HK-2 (cell line): ENCODE measurements at regions not wholly inside any gene's neighbourhood (a gene's known extent, or its start where the extent isn't known, plus 50 kb on each side); places are given as distances from the start of the nearest gene placed in this dataset.

Experiments
- DNase-seq: peaks from one replicate; pipeline ENCODE4 v3.0.0-alpha.2; 2018; ENCODE audit not compliant: unreplicated experiment

DNA sequence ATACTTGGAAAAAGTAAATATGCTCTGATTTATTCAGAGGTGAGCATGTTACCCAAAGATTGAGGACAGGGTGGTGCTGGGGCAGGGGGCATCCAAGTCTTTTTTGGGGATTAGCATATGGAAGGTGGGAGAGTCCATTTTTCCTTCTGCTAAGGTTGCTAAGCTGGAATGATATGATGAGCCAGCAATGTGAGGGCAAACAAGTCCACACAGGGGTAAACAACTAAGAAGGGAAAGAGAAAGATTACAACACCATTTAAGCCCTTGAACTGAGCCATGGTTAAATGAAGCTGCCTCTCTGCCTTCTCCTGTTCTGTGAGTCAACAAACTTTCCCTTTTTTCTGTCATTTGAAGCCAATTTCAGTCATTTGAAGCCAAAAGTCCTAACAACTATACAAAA is 89.0 kb downstream of the RPL22L1 start:
- DNase-seq, result no peak

DNA sequence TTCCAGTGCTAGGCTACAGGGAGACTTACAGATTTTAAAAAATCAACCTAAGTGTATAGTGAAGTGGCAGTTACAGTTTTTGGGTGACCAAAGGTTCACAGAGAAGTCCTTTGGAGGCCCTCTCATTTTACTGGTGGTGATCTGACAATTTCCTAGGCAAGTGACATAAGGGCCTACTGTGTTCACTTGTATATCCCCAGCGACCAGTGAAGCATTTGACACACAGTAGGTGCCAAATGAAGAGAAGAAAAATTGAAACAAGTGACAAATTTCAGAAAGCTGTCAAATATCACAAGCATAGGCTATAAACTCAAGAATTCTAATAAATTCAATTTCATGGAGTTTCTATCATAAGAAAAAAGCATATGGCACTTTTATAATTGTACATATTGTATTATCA is 89.5 kb downstream of the RPL22L1 start:
- DNase-seq, result no peak

DNA sequence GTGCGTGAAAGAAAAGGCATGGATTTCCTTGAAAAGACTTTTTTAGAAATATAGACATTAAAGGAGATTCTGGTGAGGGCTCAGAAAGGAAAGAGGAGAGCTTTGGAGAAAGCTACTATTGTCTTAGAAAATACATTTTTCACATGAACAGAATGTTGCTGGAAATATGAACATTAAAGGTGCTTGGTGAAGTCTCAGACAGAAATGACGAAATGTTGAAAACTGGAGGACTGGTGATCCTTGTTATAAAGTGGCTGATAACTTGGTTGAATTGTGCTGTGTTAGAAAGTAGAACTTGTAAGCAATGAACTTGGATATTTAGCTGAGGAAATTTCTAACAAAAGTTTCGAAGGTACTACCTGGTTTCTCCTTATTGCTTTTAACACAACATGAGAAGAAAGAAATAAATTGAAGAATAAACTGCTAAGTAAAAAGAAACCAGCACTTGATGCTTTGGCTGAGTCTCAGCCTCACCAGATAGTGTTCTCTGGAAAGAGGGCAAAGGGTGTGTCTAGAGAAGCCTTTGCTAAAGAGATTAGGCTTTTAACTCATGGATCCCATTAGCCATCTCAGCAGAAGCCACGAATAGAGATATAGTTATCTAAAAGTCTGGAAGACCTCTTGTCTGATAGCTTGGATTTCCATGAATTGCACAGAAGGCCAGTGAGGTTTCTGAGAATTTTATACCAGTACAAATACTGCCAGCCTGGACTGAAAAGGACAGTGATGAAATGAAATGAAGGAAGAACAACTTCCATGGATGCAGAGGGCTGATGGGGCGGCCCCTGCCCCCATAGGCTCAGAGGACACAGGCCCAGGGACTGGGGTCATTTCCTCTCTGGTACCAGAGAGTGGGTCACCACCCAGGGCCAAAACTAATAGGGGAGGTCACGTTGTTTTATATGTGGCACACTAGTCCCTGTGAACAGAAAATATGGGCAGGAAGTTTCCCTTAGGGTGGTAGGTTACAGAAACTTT is 91.5 kb downstream of the RPL22L1 start:
- no peak for DNase-seq

DNA sequence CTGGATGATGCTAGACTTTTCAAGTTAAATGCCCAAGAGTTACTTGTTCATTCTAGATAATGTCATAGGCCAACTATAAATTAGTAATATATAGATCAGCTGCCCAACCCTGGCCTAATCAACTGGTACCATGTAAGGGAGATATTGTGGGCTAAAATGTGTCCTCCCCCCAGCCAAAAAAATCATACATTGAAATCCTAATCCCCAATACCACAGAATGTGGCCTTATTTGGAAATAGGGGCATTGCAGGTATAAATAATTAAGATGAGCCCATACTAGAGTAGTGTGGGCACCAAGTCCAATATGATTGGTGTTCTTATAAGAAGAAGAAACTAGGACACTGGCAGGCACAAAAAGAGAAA is 92.5 kb downstream of the RPL22L1 start:
- DNase-seq, result no peak

DNA sequence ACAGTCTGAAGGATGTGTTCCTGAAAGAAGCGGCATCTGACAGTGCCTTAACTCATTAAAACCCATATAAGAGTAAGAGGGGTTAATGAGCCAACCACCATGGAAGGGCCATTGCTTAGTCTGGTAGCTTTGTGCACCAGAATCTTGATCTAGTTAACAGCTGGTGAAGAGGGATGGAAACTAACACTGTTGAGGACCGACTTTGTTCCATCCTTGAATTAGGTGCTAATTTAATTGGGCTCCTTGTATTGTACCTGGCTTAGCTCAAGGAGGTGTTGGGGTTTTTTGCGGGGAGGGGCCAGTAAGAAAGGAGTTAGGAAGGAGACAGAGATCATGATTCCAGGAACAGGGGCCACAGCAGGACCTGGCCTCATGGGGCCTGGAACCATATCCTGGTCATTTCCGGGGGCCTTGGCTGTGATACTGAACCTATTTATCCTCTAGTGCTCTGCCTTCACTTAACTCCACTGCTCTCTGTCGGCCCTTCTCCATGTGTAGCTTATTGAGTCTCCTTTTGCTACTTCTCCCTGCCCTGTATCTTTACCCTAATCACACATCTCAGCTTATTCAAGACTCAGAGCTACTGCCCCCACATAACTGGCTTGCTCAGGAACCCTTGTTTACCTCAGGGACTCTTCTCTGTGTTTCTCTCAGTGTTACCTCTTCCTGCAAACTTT is 93.0 kb downstream of the RPL22L1 start:
- DNase-seq, result no peak

DNA sequence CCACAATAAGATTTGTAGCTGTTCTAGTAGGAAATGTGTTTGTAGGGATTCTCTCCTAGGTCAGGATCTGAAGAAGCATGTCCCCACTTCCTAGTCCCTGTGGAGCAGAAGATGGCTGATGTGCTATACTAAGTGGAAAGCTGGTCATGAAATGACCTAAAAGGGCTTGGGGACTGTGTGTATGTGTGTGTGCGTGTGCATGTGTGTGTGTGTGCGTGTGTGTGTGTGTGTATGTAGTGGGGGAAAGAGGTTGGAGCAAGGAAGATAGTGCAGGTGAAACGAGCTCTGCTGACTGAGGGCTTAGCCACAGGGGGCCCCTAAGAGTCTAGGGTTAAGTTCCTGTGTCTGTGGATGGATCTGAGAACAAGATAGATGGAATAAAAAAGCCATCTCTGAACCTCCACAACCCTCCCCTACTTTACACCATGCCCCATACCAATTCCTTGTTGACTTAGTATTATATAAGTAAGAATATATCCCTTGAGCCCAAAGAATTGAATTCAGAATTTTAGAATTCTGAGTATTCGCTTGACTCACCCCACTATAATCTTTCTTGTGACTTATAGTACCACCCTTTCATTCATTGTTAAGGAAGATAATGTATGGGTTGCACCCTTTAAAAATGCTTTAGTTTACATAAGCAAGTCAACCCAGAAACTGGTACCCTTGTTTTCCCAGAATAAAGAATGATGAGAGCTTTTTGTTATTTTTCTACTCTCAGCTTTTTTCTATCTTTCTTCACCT is 96.1 kb downstream of the RPL22L1 start:
- no peak for DNase-seq

DNA sequence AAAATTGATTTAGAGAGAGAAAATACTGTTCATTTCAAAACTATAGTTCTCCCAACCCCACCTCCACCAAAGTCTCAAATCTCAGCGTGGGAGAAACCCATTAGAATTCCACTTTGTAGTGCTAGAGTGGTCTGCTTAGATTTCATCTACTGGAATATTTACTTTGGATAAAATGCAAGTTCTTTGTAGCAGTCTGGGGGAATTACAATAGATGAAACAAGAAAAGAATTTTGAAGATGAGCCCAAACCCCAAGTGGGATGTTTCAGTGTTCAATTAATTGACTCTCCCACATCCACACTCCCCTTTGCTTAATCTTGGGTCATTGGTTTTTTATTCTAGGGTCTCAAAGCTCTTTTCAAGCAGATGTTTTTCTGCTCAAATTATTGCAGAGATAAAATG is 97.8 kb downstream of the RPL22L1 start:
- DNase-seq, result no peak

DNA sequence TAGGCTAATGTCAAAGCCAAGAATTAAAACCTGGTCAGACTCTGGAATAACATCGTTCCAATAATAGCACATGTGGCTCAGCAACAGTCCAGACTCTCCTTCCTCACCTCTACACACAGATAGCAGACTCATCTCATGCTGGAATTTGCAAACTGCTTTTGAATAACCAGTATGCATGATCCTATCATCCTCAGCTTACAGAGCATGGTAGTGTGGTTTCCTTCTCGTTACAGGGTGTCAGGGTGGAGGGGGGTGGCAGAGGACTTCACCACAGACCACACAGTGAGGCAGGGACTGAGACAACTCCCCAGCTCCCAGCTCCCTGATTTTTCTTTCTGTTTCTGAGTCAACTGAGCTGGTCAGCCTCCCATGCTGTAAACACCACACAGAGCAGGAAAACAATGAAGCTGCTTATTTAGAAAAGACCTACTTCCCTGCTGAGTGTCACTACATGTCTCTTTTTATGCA is 101.6 kb downstream of the RPL22L1 start:
- peak; percentile 35 for DNase-seq

DNA sequence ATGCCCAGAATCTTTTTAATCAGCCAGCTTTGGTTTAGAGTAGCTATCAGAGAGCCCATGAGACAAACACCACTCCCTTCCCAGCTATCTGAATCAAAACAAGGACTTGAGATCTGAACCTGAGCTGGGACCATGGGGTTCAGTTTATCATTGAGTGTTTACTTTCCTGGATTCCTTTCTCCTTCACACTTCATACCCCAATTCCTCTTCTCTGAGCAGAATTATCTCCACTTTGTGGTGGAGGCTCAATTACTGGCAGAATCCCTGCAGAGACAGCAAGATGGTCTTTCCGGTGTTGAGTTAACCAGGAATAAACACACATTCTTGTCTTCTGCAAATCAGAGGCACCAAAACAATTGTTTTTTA is 102.4 kb downstream of the RPL22L1 start:
- DNase-seq, result no peak

DNA sequence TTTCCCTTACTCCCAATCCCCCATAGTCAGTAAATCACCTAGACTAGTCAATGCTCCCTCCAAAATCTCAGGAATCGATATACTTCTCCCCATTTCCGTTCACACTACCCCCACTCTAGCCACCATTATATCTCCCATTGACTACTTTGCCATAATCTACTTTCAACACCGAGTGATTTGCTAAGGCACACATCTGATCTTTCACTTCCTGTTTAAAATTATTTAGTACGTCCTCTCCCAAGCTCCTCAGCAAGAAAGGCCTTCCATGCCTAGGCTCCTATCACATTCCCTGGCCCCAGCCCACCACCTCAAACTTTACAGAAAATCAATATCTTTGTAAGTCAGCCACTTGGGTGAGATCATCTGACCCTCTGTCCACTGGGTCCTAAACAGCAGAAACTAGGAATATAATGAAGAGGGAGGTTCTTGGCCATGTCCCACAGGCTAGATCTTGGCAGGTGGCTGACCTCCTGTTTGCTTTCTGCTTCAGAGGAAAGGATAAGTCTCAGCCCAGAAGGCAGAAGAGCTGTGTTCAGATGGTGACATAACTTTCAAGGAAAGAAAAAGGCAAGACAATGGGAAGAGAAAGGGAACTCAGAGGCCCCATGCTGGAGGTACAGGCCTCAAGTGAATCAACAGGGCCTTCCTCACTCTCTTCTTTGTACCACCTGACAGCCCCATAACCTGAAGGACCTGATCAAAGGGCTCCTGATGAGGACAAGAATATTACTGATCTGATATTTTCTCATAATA is 103.0 kb downstream of the RPL22L1 start:
- no peak for DNase-seq

DNA sequence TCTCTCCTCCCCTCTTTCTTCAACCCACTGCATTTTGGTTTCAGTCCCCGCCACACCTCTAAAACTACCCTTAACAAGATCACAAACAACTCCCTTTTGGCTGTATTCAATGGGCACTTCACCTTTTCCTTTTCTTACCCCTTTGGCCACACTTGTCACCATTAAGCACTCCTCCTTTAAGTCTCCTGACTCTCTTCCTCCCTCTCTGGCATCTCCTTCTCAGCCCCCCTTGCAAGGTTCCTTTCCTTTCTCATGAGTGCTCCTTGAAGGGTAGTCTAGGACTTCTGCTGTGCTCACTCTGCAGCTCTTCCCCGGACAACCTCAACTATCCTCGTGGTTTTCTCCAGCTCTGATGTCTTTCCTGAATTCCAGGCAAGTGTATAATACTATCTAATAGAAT is 103.7 kb downstream of the RPL22L1 start:
- DNase-seq, result no peak

DNA sequence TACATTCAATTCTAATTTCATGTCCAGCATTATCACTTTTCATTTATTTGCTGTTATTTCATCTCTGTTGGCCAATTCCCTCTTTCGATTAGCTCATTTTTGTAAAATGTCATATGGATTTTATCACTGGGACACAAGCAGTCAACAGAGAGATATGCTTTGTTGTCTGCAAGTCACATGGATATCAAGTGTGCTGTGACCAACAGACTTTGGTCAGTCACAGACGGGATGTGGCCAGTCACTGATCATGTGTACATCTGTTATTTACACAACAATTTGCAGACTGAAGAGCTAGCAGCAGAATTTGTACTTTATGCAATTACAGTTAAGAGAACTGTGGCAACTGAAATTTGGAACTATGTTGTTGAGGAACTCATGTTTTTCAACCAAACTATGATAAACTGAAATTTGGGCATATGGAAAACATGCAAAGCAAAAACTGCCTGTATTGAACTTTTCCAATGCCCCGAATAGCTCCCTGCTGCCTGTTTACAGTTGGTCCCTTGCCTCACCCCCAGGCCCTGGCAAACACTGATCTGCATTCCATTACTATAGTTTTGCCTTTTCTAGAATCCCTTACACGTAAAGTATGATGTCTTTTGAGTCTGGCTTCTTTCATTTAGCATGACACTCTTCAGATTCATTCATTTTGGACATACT is 104.4 kb downstream of the RPL22L1 start:
- DNase-seq, result no peak

DNA sequence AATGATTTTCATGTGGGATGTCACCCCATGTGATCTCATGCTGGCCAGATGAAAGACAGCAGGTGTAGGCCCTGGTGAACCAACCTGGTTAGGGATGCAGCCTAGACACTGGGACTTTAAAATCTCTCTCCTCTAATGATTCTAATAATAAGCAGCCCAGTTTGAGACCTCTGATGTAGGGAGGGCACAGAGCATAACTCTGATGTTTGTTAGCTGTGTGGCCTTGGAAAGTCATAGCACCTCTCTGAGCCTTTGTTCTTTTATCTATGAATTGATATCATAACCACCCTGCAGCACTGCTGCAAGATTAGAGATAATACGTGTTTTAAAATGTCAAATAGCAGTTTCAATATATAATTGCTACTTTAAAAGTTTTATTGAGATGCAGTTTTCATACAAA is 106.0 kb downstream of the RPL22L1 start:
- DNase-seq, result no peak

DNA sequence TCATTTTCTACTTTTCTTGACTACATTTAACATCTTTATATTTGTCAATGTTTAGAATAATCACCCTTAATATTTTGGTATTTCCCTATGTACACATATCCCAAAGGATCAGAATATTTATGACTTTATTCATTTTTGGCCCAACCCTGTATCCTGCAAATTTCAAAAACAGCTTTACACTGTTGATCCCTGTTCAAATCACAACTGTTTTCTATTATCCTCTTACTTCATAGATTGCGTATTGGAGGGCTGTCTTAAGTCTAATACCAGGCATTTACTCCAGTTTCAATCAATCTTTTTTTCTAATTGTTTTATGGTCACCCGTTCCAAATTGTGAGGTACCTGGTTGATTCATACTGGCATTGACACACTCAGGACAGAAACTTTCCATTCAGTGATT is 107.9 kb downstream of the RPL22L1 start:
- no peak for DNase-seq

DNA sequence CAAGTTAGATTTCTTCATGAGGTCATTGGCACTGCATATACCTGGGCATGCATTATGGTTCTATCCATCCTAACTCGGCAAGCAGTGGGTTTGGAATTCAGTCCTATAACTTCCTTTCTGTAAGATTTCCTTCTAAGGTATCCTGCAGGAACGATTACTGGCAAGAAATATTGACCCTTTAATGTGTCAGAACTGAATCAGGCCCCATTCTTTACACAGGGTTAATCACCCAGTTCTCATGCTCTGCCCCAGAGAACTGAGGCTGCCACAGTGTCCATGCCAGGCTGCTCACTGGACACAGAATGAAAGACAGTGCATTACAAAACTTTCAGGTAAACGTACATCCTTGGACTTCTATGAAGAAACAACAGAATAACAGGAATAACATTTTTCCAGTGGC is 108.9 kb downstream of the RPL22L1 start:
- DNase-seq, result no peak

DNA sequence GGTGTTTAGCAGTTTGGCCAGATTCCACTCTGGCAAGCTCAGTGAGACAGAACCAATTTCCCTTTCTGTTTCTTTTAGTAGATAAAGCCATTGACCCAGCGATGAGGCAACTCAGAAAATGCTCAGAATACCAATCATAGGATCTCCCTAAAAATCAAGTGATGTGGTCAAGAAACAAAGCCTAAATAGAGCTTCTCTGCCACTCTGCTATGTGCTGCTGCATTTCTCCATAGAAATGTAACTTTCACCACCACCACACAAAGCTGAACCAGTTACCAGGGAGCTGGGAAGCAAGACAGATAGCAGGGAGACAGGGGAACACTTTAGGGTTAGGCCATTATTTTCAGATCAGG is 109.8 kb downstream of the RPL22L1 start:
- DNase-seq, result no peak

DNA sequence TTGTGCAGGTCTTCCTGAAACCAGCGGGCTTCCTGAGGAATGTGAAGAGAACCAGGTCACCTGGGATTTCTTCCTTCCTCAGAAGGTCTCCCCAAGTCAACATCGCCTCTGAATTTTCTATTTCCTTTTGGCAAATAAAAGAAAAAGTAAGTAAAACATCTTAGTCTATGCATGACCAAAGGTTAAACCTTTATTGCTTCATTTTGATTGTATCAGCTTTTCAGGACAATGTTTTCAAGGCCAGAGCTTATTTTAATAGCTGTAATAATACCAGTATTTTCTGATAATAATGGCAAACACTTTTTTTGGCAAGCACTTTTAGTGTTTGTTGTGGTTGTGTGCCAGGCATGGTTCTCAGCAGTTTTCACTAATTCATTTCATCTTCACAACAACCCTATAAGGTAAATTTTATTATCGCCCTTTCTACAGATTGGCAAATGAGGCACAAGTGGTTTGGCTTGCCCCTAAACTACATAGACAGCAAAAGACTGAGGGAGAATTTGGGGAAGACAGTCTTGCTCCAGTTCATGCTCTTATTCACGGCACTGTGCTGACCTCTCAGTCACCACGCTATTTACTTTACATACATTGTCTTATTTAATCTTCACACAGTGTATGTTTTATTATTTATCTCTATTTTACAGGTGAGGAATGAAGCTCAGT is 110.4 kb downstream of the RPL22L1 start:
- DNase-seq, result no peak

DNA sequence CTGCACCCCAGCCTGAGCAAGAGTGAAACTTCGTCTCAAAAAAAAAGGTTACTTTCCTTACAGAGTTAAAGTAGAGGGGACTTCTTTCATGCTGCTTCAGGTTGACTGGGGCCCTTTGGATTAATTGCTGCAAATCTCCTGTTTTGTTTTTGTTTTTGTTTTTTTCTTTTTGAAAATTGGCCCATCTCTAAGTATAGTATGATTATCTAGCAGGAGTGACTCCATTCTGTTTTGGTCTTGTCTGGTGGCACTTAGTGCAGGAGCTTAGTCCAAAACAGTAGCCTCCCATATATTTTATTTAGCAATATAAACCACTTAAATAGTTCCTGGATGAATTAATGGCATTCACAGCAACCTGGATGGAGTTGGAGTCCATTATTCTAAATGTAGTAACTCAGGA is 113.0 kb downstream of the RPL22L1 start:
- DNase-seq, result no peak

DNA sequence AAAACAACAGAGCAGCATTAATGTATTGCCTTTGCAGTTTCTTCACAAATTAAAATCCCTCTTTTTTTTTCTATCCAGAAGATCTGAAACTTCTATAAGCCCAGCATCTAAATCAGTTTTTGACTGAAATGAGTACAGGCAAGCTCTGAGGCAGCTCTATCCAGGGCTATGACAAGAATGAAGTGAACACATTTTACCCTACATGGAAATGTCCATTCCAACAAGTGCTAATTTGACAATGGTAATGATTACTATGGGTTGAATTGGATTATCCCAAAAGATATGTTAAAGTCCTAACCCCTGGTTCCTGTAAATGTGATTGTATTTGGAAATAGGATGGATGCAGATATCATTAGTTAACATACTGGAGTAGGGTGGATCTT is 115.7 kb downstream of the RPL22L1 start:
- DNase-seq, result no peak

DNA sequence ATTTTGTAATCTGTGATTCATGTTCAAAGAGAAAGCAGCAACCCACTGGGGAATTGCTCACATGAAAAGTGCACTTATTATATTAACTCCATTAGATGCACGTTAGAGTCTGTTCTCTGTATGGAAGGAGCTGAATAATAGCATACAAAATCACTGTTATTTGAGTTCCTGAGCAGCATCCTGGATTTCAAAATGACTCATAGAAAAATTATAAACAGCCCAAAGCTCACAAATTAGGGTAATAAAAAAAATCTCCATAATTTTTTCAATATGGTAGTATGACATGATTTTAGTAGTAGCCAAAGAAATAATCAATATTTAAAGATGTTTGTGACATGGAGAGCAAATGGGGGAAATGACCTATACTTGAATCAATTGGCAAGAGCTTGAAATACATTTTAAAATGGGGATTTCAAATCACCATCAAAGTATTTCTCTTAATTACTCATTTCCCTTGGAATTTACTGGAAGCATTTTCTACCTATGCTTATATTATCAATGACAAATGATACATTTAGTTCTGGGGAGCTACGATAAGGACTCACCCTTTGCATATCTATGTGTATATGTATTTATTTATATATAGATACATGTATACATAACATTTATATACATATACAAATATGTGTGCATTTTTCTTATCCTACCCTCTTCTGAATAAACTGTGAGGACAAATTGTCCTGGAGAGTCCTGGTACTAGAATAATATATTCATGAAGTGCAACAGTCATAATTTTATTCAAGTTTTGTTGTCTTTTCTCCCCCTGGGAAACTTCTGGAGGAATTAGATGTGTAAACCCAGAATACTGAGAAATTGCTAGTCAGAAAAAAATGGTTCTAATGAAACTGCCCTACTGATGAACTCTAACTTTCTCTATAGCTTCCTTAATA is 116.3 kb downstream of the RPL22L1 start:
- no peak for DNase-seq
